ENCODE measurements at regions not wholly inside any gene's neighbourhood (a gene's known extent, or its start where the extent isn't known, plus 50 kb on each side); places are given as distances from the start of the nearest gene placed in this dataset.

- Histone ChIP-seq H3K4me2 (ENCODE audit: low read depth, low read length) (no peak overlapping the region), H2AFZ (ENCODE audit: low read length) (no peak overlapping the region), H3K4me1 (ENCODE audit: low read length) (no peaks in the 10 kb centered on the region), H3K9me2 (replicated peaks; ENCODE audit: insufficient read depth, low read length) (no peaks in the 10 kb centered on the region), H3F3A (ENCODE audit: insufficient read depth, low read length) (no peaks in the 10 kb centered on the region), H3K9me3 (replicated peaks; ENCODE audit: insufficient read depth, low read length) (no peaks in the 10 kb centered on the region), H3K4me3 (ENCODE audit: low read length) (no peak overlapping the region), H4K20me1 (ENCODE audit: insufficient read depth, low read length) (no peaks in the 10 kb centered on the region), H3K27ac (ENCODE audit: low read length) (no peak overlapping the region), H3K36me3 (replicated peaks; ENCODE audit: insufficient read depth, low read length) (no peaks in the 10 kb centered on the region), H3K9ac (ENCODE audit: low read length) (no peak overlapping the region), H3K79me2 (ENCODE audit: low read length) (no peaks in the 10 kb centered on the region), H3K27me3 (replicated peaks; ENCODE audit: insufficient read depth, low read length) (no peaks in the 10 kb centered on the region)
- TF ChIP-seq EZH2phosphoT487 (IDR thresholded peaks at IDR 0.05; ENCODE audit: low read length): no peak
- no peak for TF ChIP-seq EZH2 (optimal IDR thresholded peaks at IDR 0.05; ENCODE audit: low read depth, low read length)
- no peak for TF ChIP-seq CTCF (IDR thresholded peaks at IDR 0.05; ENCODE audit: low read length)
- DNase-seq: no peak
These were observed 893.2 kb downstream of the BCL11A start for GRCh38 chr2:59660262-59660661.

- Histone ChIP-seq H3K36me3 (replicated peaks; ENCODE audit: insufficient read depth, low read length) (no peaks in the 10 kb centered on the region), H3K27me3 (replicated peaks; ENCODE audit: insufficient read depth, low read length) (no peaks in the 10 kb centered on the region), H3K9ac (ENCODE audit: low read length) (no peak overlapping the region), H3K27ac (ENCODE audit: low read length) (no peak overlapping the region), H4K20me1 (ENCODE audit: insufficient read depth, low read length) (no peaks in the 10 kb centered on the region), H2AFZ (ENCODE audit: low read length) (no peak overlapping the region), H3K4me1 (ENCODE audit: low read length) (no peaks in the 10 kb centered on the region), H3K79me2 (ENCODE audit: low read length) (no peaks in the 10 kb centered on the region), H3F3A (ENCODE audit: insufficient read depth, low read length) (no peaks in the 10 kb centered on the region), H3K4me2 (ENCODE audit: low read depth, low read length) (no peak overlapping the region), H3K4me3 (ENCODE audit: low read length) (no peak overlapping the region), H3K9me2 (replicated peaks; ENCODE audit: insufficient read depth, low read length) (no peaks in the 10 kb centered on the region), H3K9me3 (replicated peaks; ENCODE audit: insufficient read depth, low read length) (no peaks in the 10 kb centered on the region)
- TF ChIP-seq EZH2 (optimal IDR thresholded peaks at IDR 0.05; ENCODE audit: low read depth, low read length) (no peak), CTCF (IDR thresholded peaks at IDR 0.05; ENCODE audit: low read length) (no peak), EZH2phosphoT487 (IDR thresholded peaks at IDR 0.05; ENCODE audit: low read length) (no peak)
- no peak for DNase-seq
These were observed 894.4 kb downstream of the BCL11A start for GRCh38 chr2:59658906-59659635.

GRCh38 chr2:59655809-59656208, 897.6 kb downstream of the BCL11A start:
- H3K9me2 ChIP-seq (replicated peaks; ENCODE audit: insufficient read depth, low read length): no peaks in the 10 kb centered on the region
- H3K27me3 ChIP-seq (replicated peaks; ENCODE audit: insufficient read depth, low read length): no peaks in the 10 kb centered on the region
- H3K9ac ChIP-seq (ENCODE audit: low read length): no peak overlapping the region
- H3K4me3 ChIP-seq (ENCODE audit: low read length): no peak overlapping the region
- no peaks in the 10 kb centered on the region for H3F3A ChIP-seq (ENCODE audit: insufficient read depth, low read length)
- H3K36me3 ChIP-seq (replicated peaks; ENCODE audit: insufficient read depth, low read length): no peaks in the 10 kb centered on the region
- no peaks in the 10 kb centered on the region for H4K20me1 ChIP-seq (ENCODE audit: insufficient read depth, low read length)
- no peaks in the 10 kb centered on the region for H3K9me3 ChIP-seq (replicated peaks; ENCODE audit: insufficient read depth, low read length)
- H3K27ac ChIP-seq (ENCODE audit: low read length): no peak overlapping the region
- no peak overlapping the region for H3K4me2 ChIP-seq (ENCODE audit: low read depth, low read length)
- no peaks in the 10 kb centered on the region for H3K79me2 ChIP-seq (ENCODE audit: low read length)
- no peak for DNase-seq
- H2AFZ ChIP-seq (ENCODE audit: low read length): no peak overlapping the region
- TF ChIP-seq EZH2phosphoT487 (IDR thresholded peaks at IDR 0.05; ENCODE audit: low read length) (no peak), CTCF (IDR thresholded peaks at IDR 0.05; ENCODE audit: low read length) (no peak), EZH2 (optimal IDR thresholded peaks at IDR 0.05; ENCODE audit: low read depth, low read length) (no peak)
- H3K4me1 ChIP-seq (ENCODE audit: low read length): no peaks in the 10 kb centered on the region

Measured in MM.1S (cell line).